ENCODE measurements at regions not wholly inside any gene's neighbourhood (a gene's known extent, or its start where the extent isn't known, plus 50 kb on each side); places are given as distances from the start of the nearest gene placed in this dataset.

DNA sequence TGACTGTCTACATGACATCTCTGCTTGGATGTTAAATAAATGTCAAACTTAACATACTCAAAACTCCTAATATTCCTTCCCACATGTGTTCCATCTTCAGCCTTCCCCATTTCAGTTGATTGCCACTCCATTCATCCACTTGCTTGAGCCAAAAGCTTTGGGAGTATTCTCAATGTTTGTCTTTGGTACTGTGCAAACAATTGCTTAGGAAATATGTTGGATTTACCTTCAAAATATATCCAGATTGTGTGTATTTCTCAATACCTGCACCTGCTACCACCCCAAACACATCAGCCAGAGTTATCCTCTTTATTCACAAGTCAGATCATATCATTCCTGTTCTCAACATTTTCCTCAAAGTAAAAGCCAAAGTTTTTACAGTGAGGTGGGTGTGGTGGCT, 350.3 kb upstream of the FAM98A start:
- H3K4me3 ChIP-seq (ENCODE audit: low read length, poor library complexity, severe bottlenecking), result no peak overlapping the region
- H3F3A ChIP-seq (ENCODE audit: low read depth), result no peaks in the 10 kb centered on the region
- no peaks in the 10 kb centered on the region for H3K9me3 ChIP-seq (ENCODE audit: insufficient read depth, low read depth, low read length)
- TF ChIP-seq EZH2phosphoT487 (IDR thresholded peaks at IDR 0.05; ENCODE audit: borderline replicate concordance) (no peak), CTCF (conservative IDR thresholded peaks at IDR 0.05; ENCODE audit: low read length) (no peak)
- H3K36me3 ChIP-seq (ENCODE audit: insufficient read depth, low read length), result no peaks in the 10 kb centered on the region
- H3K9me2 ChIP-seq (replicated peaks; ENCODE audit: low read depth, low read length), result no peaks in the 10 kb centered on the region
- no peaks in the 10 kb centered on the region for H4K20me1 ChIP-seq (ENCODE audit: insufficient read depth, low read length, poor library complexity, severe bottlenecking)
- H3K27me3 ChIP-seq (ENCODE audit: insufficient read depth, low read length, poor library complexity, severe bottlenecking), result no peaks in the 10 kb centered on the region
- no peaks in the 10 kb centered on the region for H3K79me2 ChIP-seq (ENCODE audit: insufficient read depth, low read length)
- no peaks in the 10 kb centered on the region for H3K4me1 ChIP-seq (ENCODE audit: insufficient read depth, low read length, poor library complexity, severe bottlenecking)
- H3K9ac ChIP-seq (ENCODE audit: low read depth, low read length, poor library complexity, severe bottlenecking), result no peak overlapping the region
- H3K4me2 ChIP-seq (ENCODE audit: low read depth, low read length, poor library complexity, severe bottlenecking), result no peak overlapping the region
- H2AFZ ChIP-seq (ENCODE audit: low read length), result no peak overlapping the region

- Histone ChIP-seq H3K9me2 (replicated peaks; ENCODE audit: low read depth, low read length) (no peaks in the 10 kb centered on the region), H2AFZ (ENCODE audit: low read length) (no peak overlapping the region), H4K20me1 (ENCODE audit: insufficient read depth, low read length, poor library complexity, severe bottlenecking) (no peaks in the 10 kb centered on the region), H3K9ac (ENCODE audit: low read depth, low read length, poor library complexity, severe bottlenecking) (no peak overlapping the region), H3K79me2 (ENCODE audit: insufficient read depth, low read length) (no peaks in the 10 kb centered on the region), H3K4me3 (ENCODE audit: low read length, poor library complexity, severe bottlenecking) (no peak overlapping the region), H3K4me1 (ENCODE audit: insufficient read depth, low read length, poor library complexity, severe bottlenecking) (no peaks in the 10 kb centered on the region), H3K36me3 (ENCODE audit: insufficient read depth, low read length) (no peaks in the 10 kb centered on the region), H3K27me3 (ENCODE audit: insufficient read depth, low read length, poor library complexity, severe bottlenecking) (no peaks in the 10 kb centered on the region), H3F3A (ENCODE audit: low read depth) (no peaks in the 10 kb centered on the region), H3K4me2 (ENCODE audit: low read depth, low read length, poor library complexity, severe bottlenecking) (no peak overlapping the region), H3K9me3 (ENCODE audit: insufficient read depth, low read depth, low read length) (no peaks in the 10 kb centered on the region)
- TF ChIP-seq EZH2phosphoT487 (IDR thresholded peaks at IDR 0.05; ENCODE audit: borderline replicate concordance) (no peak), CTCF (conservative IDR thresholded peaks at IDR 0.05; ENCODE audit: low read length) (no peak)
Observed at GRCh38 chr2:33946193-33946592, 347.1 kb upstream of the FAM98A start.

GRCh38 chr2:33933203-33933602, 334.1 kb upstream of the FAM98A start:
- Histone ChIP-seq H3K27me3 (ENCODE audit: insufficient read depth, low read length, poor library complexity, severe bottlenecking) (no peaks in the 10 kb centered on the region), H3K4me3 (ENCODE audit: low read length, poor library complexity, severe bottlenecking) (no peak overlapping the region), H3F3A (ENCODE audit: low read depth) (no peaks in the 10 kb centered on the region), H4K20me1 (ENCODE audit: insufficient read depth, low read length, poor library complexity, severe bottlenecking) (no peaks in the 10 kb centered on the region), H3K9ac (ENCODE audit: low read depth, low read length, poor library complexity, severe bottlenecking) (no peak overlapping the region), H3K4me1 (ENCODE audit: insufficient read depth, low read length, poor library complexity, severe bottlenecking) (no peaks in the 10 kb centered on the region), H3K4me2 (ENCODE audit: low read depth, low read length, poor library complexity, severe bottlenecking) (no peak overlapping the region), H3K9me2 (replicated peaks; ENCODE audit: low read depth, low read length) (no peaks in the 10 kb centered on the region), H3K9me3 (ENCODE audit: insufficient read depth, low read depth, low read length) (no peaks in the 10 kb centered on the region), H3K79me2 (ENCODE audit: insufficient read depth, low read length) (no peaks in the 10 kb centered on the region), H2AFZ (ENCODE audit: low read length) (no peak overlapping the region), H3K36me3 (ENCODE audit: insufficient read depth, low read length) (no peaks in the 10 kb centered on the region)
- TF ChIP-seq EZH2phosphoT487 (IDR thresholded peaks at IDR 0.05; ENCODE audit: borderline replicate concordance), result no peak
- no peak for TF ChIP-seq CTCF (conservative IDR thresholded peaks at IDR 0.05; ENCODE audit: low read length)
